Heart right ventricle (tissue), 16 donors: ENCODE measurements at regions not wholly inside any gene's neighbourhood (a gene's known extent, or its start where the extent isn't known, plus 50 kb on each side); places are given as distances from the start of the nearest gene placed in this dataset.
A peak's percentile ranks its signal among the peaks of the same experiment; 100 is the strongest.

Source experiments
- ATAC-seq, 8 donors: fragments of 200-7000 bp; cut with Tn5 transposase; one replicate each; pipeline ENCODE4 v1.9.1; 2020; ENCODE audit warnings: mild to moderate bottlenecking in 8 of 8, moderate library complexity in 8 of 8, moderate number of reproducible peaks in 1 of 8
- DNase-seq, 2 donors: peaks; one replicate each; pipeline ENCODE4 v3.0.0-alpha.2; 2020
- H3K27ac ChIP-seq, 10 donors: fragments of 200-600 bp; sonication (generic) in 2 of 10; one replicate each; pipeline versions ENCODE4 v1.5.0 to v1.8.0; 2020 to 2022; ENCODE audit warnings: mild to moderate bottlenecking in 3 of 10
- H3K27me3 ChIP-seq, 7 donors: fragments of 200-600 bp; one replicate each; pipeline ENCODE4 v1.8.0; 2021 to 2022; ENCODE audit warnings: mild to moderate bottlenecking in 2 of 7
- H3K36me3 ChIP-seq, 9 donors: fragments of 200-600 bp; sonication (generic) in 1 of 9; one replicate each; pipeline versions ENCODE4 v1.5.0 to v1.8.0; 2020 to 2022; ENCODE audit warnings: mild to moderate bottlenecking in 2 of 9
- H3K4me1 ChIP-seq, 9 donors: fragments of 200-600 bp; sonication (generic) in 1 of 9; one replicate each; pipeline versions ENCODE4 v1.5.0 to v1.8.0; 2020 to 2022; ENCODE audit warnings: mild to moderate bottlenecking in 4 of 9
- H3K4me3 ChIP-seq, 10 donors: fragments of 200-600 bp; sonication (generic) in 2 of 10; one replicate each; pipeline versions ENCODE4 v1.5.0 to v1.8.0; 2020 to 2022; ENCODE audit warnings: mild to moderate bottlenecking in 7 of 10, moderate library complexity in 2 of 10
- H3K9me3 ChIP-seq, 11 donors: fragments of 200-600 bp in 10 of 11; sonication (generic) in 2 of 11; one replicate each; pipeline versions ENCODE4 v1.5.0 to v1.8.0; 2013 to 2022; ENCODE audit warnings: mild to moderate bottlenecking in 2 of 11, control low read depth in 1 of 11, moderate library complexity in 1 of 11
- CTCF ChIP-seq, 9 donors: fragments of 200-600 bp; sonication (generic) in 2 of 9; IDR thresholded peaks; one replicate each; pipeline versions ENCODE4 v1.5.0 to v1.8.0; 2021 to 2022; ENCODE audit warnings: antibody characterized with exemption in 9 of 9, mild to moderate bottlenecking in 5 of 9, moderate library complexity in 1 of 9
- WGBS, 2 donors: extraction: QIAGEN DNeasy Blood & Tissue Kit; methylation state at CpG; one replicate each; pipeline ENCODE4 v1.1.7; 2013; ENCODE audit warnings: inconsistent platforms in 1 of 2; 5-methylcytosine and 5-hydroxymethylcytosine counted together
- intact Hi-C, 10 donors: fragments of 100-400 bp; cut with DNase I; formaldehyde crosslinking; loops; one replicate each; pipeline versions ENCODE4 v1.11.1 to v1.14.2; 2022
- donor health status: Arrhythmogenic right ventricular cardiomyopathy.
- donor health status: ischemic (EF 13 %, LVEDD 7.1; RV severe dilation, severe dysfunction).
- donor health status: healthy with polysubstance abuse.
- donor health status: DM: no; HTN: yes; CAD: no.
- donor health status: DM: no; HTN: no; CAD: no.
- donor health status: ischemic (EF 25% LVEDD 6.9; RV normal size, moderate dysfunction).
- donor health status: ischemic (EF 25% LVEDD 5.7; RV mildly dilated, moderate dysfunction).
- donor health status: healthy.
- donor health status: DM: yes; HTN: yes; CAD: no.
- donor health status: Ischemic cardiomyopathy.
- donor health status: ischemic (EF 35%, LVEDD 5.7; RV mildly dilated, moderate dysfunction).
- donor health status: nonischemic (EF 11% LVEDD 7.7; RV severe dilation, severe dysfunction).
- donor health status: DM: yes; HTN: yes; CAD: no.
- donor health status: PGD.
- donor health status: ischemic (EF 29% LVEDD 5.4; RV normal size, mild dysfunction).
- donor health status: nonischemic (EF 23%, LVEDD 6.1; RV moderate dilation, normal function).

- intact Hi-C loops: no loop called here
- no peaks in the 10 kb centered on the region for H3K9me3 ChIP-seq
- no peak overlapping the region for H3K27ac ChIP-seq
- 91% methylated on average over 3 of the region's 3 CpGs for WGBS, 2 donors
- H3K36me3 ChIP-seq: peaks cover 0 to 39% (median 0%) of the 10 kb centered on the region in 9 donors
- peaks cover 3 to 62% (median 37%) of the 10 kb centered on the region in 9 donors for H3K4me1 ChIP-seq
- TF ChIP-seq CTCF (IDR thresholded peaks at IDR 0.05): no peak
- DNase-seq (no peak), ATAC-seq (no peak)
- no peaks in the 10 kb centered on the region for H3K27me3 ChIP-seq
- no peak overlapping the region for H3K4me3 ChIP-seq
These were observed 113.5 kb downstream of the OGFRL1 start for GRCh38 chr6:71402096-71402495.

GRCh38 chr6:71403422-71404134 lies 115.0 kb downstream of the OGFRL1 start:
- H3K4me1 ChIP-seq: peaks cover 3 to 70% (median 45%) of the 10 kb centered on the region in 9 donors
- ATAC-seq (peak in 1 of 8 donors; percentile 38), DNase-seq (no peak)
- 41 to 50% methylated on average over 9 of the region's 9 CpGs for WGBS, 2 donors
- H3K27me3 ChIP-seq: no peaks in the 10 kb centered on the region
- H3K36me3 ChIP-seq: peaks cover 0 to 35% (median 0%) of the 10 kb centered on the region in 9 donors
- H3K9me3 ChIP-seq: no peaks in the 10 kb centered on the region
- intact Hi-C loops: no loop called here
- TF ChIP-seq CTCF (IDR thresholded peaks at IDR 0.05): no peak
- peak overlapping the region in 8 of 10 donors; percentile 16 to 75 (median 45) for H3K27ac ChIP-seq
- peak overlapping the region in 5 of 10 donors; percentile 8 to 31 (median 27) for H3K4me3 ChIP-seq

- no peak for TF ChIP-seq CTCF (IDR thresholded peaks at IDR 0.05)
- Histone ChIP-seq H3K4me1 (peaks cover 8 to 78% (median 50%) of the 10 kb centered on the region in 9 donors), H3K36me3 (peaks cover 0 to 39% (median 0%) of the 10 kb centered on the region in 9 donors), H3K27ac (peak overlapping the region in 8 of 10 donors; percentile 16 to 75 (median 45)), H3K4me3 (peak overlapping the region in 5 of 10 donors; percentile 8 to 31 (median 27)), H3K27me3 (no peaks in the 10 kb centered on the region), H3K9me3 (no peaks in the 10 kb centered on the region)
- ATAC-seq (peak; percentile 59 to 90 (median 82)), DNase-seq (no peak)
- 42 to 56% methylated on average over 4 of the region's 4 CpGs for WGBS, 2 donors
- intact Hi-C loops: no loop called here
These were observed 115.7 kb downstream of the OGFRL1 start for GRCh38 chr6:71404145-71404966.

- H3K4me1 ChIP-seq: peaks cover 8 to 83% (median 53%) of the 10 kb centered on the region in 9 donors
- H3K27me3 ChIP-seq: no peaks in the 10 kb centered on the region
- intact Hi-C loops: no loop called here
- ATAC-seq (no peak), DNase-seq (no peak)
- H3K27ac ChIP-seq: peak overlapping the region in 8 of 10 donors; percentile 16 to 75 (median 45)
- H3K36me3 ChIP-seq: peaks cover 0 to 39% (median 0%) of the 10 kb centered on the region in 9 donors
- WGBS, 2 donors: 22 to 35% methylated on average over 1 of the region's 1 CpG
- no peaks in the 10 kb centered on the region for H3K9me3 ChIP-seq
- TF ChIP-seq CTCF (IDR thresholded peaks at IDR 0.05): no peak
- H3K4me3 ChIP-seq: no peak overlapping the region
These were observed 116.3 kb downstream of the OGFRL1 start for GRCh38 chr6:71404967-71405278.
